GM21737 (cell line): ENCODE measurements at regions not wholly inside any gene's neighbourhood (a gene's known extent, or its start where the extent isn't known, plus 50 kb on each side); places are given as distances from the start of the nearest gene placed in this dataset.
A peak's percentile ranks its signal among the peaks of the same experiment; 100 is the strongest.

Experiments used
- ATAC-seq: cut with Tn5 transposase; IDR thresholded peaks from one replicate; pipeline ENCODE4 v1.9.1; 2021; ENCODE audit warnings: mild to moderate bottlenecking, moderate library complexity; ENCODE audit not compliant: unreplicated experiment

DNA sequence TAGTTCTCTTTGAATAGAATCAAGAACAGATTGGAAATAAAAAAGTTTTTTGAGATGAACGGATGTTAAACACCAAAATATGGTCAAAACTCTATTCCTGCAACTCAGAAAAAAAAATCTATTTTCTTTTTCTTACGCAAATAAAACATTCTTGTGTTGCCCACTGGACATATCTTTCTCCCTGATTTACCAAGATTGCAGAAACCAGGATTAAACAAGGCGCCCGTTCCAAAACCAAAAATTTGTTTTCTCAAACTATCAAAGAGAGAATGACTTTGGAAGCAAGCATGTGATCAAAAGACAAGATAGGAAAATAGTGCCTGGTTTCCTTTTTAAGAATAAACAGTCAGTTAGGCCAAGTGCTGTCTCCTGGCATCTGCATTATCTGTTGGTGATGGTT lies 273.1 kb downstream of the CLIC5 start:
- no peak for ATAC-seq

DNA sequence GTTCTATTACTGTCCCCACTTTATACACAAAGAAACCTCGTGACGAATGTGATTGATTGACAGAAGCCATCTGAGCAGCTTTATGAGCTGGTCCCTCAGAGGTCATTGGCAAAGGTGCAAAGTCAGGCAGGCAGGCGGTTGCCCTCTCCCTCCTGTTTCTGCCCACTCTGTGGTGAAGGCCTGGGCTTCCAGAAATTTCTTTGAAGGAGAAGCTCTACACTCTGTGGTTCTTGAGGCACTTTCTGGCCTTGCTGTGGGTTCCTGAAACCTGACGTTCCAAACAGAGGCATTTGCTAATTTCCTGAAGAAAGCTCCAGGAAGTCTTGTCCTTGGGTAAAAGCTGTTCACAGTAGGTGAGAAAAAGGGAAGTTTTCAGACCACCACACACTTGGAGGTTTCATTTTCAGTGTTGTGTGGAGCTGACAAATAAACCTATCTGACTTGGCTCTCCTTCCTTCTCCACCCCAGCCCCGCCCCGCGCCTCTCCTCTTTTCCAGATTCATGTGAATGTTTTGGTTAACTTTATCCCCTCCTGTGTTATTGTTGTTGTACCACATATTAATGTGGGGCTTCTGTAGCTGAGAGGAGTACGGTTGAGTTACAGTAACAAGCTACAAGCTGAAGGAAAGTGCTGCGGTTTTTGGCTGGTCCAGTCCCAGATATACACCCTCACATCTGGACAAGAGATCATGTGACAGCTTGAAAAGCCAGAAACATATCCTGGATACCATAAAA lies 274.1 kb downstream of the CLIC5 start:
- ATAC-seq, result peak; percentile 71

GRCh38 chr6:45739058-45739457 lies 276.6 kb downstream of the CLIC5 start:
- no peak for ATAC-seq

- no peak for ATAC-seq
Observed at GRCh38 chr6:45738057-45738455, 277.6 kb downstream of the CLIC5 start.

- ATAC-seq, result peak; percentile 72
Observed at GRCh38 chr6:45737331-45738056, 278.2 kb downstream of the CLIC5 start.

- ATAC-seq, result no peak
Observed at GRCh38 chr6:45736134-45736533, 279.5 kb downstream of the CLIC5 start.

DNA sequence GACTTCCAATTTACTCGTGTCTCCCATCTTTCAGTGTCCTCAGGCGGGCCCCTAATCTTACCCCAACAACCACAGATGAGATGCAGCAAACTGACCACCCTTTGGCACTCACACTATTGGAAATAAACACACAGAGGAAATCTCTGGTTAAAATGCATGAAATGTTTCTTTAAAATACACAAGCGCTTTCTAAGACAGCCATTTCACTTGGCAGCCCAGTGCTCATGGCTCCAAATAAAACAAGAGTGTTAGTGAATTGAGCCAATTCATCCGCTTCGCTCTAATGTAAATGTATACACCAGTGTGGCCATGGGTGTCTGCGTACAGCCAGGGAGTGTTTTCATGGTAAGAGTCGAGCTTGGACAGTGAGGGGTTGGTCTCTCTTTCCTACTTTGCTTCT lies 282.9 kb downstream of the CLIC5 start:
- ATAC-seq, result no peak

DNA sequence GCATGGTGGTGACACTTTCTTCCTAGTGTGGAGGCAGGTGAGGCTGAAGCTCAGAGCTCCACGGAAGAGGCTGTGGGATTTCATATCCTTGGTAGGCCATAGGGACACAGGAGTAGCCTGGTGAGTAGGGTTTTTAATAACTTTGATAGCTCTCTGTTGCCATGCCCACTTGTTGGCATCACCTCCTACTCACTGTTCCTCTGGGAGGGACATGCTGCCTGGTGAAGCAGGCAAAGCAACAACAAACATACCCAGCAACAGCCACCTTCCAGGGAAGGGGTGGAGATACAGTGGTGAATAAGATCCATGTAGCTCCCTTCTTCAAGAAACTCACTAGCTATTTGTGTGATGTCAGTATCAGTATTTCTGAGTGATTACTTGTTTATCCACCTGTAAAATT lies 285.4 kb downstream of the CLIC5 start:
- no peak for ATAC-seq

DNA sequence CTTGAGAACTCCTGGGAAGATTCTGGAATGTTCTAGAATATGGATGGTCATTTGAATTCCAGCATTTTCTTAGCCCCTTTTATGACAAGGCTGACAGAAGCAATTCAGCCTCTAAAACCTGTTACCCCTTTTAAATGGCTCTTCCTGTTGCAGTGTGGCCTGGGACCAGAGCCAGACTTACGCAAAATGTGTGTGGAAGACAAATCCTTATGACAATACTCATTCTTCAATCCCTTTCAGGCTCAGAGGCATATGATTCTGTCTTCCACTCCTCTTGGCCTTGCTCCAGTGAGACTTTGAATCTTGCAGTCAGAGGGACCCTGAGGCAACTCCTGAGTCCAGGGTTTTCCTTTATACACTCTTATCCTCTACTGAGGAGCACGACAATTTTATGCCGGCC lies 287.0 kb downstream of the CLIC5 start:
- no peak for ATAC-seq

DNA sequence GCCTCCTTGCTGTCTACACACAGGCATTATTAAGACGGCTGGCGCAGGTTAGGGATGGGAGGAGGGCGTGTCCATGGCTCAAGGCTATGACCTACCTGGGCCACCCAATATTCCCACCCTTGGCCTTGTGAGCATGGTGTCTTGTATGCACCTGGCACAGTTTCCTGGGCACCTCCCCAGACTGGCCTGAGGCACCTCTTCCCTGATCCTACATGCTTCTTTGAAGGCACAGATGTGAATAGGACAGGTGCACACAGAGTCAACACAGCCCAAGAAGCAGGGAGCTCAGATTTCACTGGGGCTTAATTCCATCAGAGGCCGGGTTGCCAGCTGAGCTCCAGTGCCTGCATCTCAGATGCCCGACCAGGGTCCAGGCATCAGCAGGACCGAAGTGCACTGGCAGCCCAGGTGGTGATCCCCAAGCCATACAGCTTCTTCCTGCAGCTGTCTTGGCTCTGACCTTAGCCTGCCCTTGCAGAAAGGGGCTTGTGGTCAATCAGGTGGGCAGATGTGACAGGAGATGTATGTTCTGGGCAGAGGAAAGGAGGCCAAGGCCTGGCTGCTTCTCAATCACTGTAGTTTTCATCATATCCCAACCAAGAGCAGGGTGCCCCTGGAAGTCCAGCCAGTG lies 287.7 kb downstream of the CLIC5 start:
- ATAC-seq, result no peak

- ATAC-seq, result no peak
Observed at GRCh38 chr6:45727228-45727627, 288.4 kb downstream of the CLIC5 start.

DNA sequence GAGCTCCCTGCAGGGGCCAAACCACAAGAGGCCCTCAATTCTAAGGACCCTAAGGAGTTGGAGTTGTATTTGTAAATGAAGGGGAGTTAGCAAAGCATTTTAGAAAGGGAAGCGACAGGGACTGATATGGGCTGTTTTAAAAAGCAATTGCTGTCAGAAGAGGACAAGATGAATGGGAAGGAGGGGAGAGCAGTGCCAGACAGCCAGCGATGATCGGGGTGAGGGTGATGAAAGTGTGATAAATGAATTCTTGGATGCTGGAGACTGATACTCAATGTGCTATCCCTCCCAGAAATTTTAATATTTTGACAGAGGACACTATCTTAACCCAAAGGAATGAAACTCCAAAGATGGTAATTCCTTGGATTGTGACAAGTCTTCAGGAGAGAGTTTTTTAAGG lies 289.2 kb downstream of the CLIC5 start:
- no peak for ATAC-seq

DNA sequence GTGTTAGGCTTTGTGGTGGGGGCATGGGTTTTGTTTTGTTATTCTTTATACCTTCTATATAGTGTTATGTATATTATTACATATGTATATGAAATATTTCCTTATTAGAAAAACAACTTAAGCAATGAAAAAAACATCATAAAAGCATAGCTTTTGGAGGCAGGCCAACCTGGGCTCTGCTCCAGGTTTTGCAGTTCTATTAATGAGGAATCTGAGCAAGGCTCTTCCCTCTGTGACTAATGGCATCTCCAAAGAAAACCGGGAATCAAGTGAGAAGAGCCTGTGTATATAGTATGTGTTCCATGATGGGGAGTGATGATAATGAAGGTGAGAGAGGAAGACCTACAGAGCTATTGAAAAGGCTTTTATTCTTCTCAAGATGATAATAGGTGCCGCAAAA lies 291.1 kb downstream of the CLIC5 start:
- no peak for ATAC-seq

DNA sequence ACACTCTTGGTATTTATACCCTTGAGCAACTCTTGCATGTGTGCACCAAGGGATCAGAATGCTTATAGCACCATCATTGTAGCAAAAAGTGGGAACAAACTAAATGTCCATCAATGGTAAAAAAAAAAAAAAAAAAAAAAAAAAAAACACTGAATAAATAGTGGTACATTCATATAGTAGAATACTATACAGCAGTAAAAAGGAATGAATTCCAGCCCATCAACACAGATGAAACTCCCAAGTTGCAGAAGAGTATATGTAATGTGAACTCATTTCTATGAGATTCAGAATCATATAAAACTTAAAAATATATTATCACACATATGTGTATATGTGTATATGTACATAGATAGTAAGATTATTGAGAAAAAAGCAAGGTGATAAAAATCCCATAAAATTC lies 291.6 kb downstream of the CLIC5 start:
- no peak for ATAC-seq

GRCh38 chr6:45722876-45723275 lies 292.8 kb downstream of the CLIC5 start:
- ATAC-seq, result no peak

DNA sequence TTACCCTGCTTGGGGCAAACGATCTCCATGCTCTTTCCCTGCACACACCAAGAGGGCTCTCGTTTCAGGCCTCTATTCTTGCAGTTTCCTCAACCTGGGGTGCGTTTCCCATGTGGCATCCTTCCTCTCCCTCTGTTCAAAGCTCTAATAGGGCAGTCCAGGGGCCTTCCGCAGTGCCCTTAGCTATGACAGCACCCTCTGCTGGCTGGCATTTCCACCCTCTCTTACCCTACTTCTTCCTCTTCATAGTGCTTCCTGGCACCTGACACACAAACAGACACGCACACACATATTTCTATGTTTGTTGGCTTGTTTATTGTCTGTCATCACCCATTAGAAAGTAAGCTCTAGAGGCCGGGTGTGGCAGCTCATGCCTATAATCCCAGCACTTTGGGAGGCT lies 294.0 kb downstream of the CLIC5 start:
- ATAC-seq, result no peak

- no peak for ATAC-seq
Observed at GRCh38 chr6:45718871-45719270, 296.8 kb downstream of the CLIC5 start.

DNA sequence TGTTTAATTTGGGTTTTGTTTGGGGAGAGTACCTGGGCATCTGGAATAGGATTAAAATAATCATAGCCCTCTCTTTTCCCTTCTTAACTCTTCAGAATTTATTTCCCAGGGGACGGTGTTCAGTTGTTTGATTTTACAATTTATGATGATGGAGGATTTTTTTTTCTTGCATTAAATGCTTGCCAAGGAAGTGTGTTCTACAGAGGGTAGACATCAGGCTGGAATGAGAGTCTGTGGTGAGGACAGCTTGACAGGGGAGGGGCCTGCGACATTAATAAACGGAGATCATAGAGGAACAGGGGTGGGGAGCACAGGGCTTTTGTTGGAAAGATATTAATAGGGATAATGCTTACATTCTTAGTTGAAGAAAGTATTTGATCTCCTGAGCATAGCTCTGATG lies 297.5 kb downstream of the CLIC5 start:
- no peak for ATAC-seq

DNA sequence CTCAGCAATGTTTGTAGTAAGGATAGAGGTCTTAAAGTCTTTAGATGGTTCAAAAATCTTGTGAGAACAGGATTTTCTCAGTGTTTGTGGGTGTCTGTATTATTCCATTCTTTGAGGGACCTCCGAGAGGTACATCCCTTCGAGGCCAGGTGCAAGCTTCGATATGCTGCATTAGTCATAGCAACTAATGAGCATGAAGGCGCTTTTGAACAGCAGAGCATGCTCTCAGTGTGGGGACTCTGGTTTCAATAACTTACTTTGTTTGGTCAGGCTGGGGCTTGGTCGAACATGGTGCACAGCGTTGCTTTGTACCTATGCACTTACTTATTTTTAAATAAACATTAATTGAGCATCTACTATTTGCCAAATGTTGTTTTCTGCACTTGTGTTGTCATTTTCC lies 297.9 kb downstream of the CLIC5 start:
- ATAC-seq, result no peak

GRCh38 chr6:45717027-45717426 lies 298.6 kb downstream of the CLIC5 start:
- ATAC-seq, result no peak

GRCh38 chr6:45715508-45715803 lies 300.2 kb downstream of the CLIC5 start:
- no peak for ATAC-seq

- ATAC-seq, result no peak
Observed at GRCh38 chr6:45714741-45715507, 300.7 kb downstream of the CLIC5 start.
